Mammary epithelial cell (primary cell): ENCODE measurements at regions not wholly inside any gene's neighbourhood (a gene's known extent, or its start where the extent isn't known, plus 50 kb on each side); places are given as distances from the start of the nearest gene placed in this dataset.

Source experiments
- CTCF ChIP-seq, 2 donors: IDR thresholded peaks in 1 of 2; conservative IDR thresholded peaks in 1 of 2; 2 replicates each; pipeline ENCODE4 v1.5.1; 2011 to 2012; ENCODE audit warnings: inconsistent platforms in 2 of 2, low read length in 2 of 2, mild to moderate bottlenecking in 2 of 2, control low read depth in 1 of 2, low read depth in 1 of 2; ENCODE audit not compliant: insufficient read depth in 1 of 2; ENCODE audit errors: extremely low read depth in 1 of 2
- EZH2 ChIP-seq: IDR thresholded peaks from 2 replicates; pipeline ENCODE4 v1.6.1; 2012; ENCODE audit warnings: low read length, inconsistent platforms, borderline replicate concordance

- TF ChIP-seq EZH2 (no peak), CTCF (conservative IDR thresholded peaks at IDR 0.05 in 1 of 2, IDR thresholded peaks at IDR 0.05 in 1 of 2; ENCODE audit: extremely low read depth in 1 of 2, insufficient read depth in 1 of 2, low read depth in 1 of 2, low read length in 2 of 2) (no peak)
Measured at GRCh38 chr18:22607284-22607635, 189.5 kb upstream of the CTAGE1 start.
